OCI-LY7 (cell line): ENCODE measurements at regions not wholly inside any gene's neighbourhood (a gene's known extent, or its start where the extent isn't known, plus 50 kb on each side); places are given as distances from the start of the nearest gene placed in this dataset.

Experiments used
- BruUV-seq: library from RNA; stranded (reverse); fragments of 400-500 nt; replicated peaks from 2 replicates; lab custom pipeline; 2021; lab: Mats Ljungman, UMichigan
- CTCF ChIA-PET: fragments of 300-600 bp; sonication (Branson Sonifier 250); formaldehyde crosslinking; loops from one replicate; lab custom pipeline; 2022; ENCODE audit warnings: antibody characterized with exemption; ENCODE audit not compliant: unreplicated experiment; lab: Charles Lee
- POLR2A ChIA-PET: fragments of 300-600 bp; sonication (Branson Sonifier 250); formaldehyde crosslinking; loops from one replicate; lab custom pipeline; 2022; ENCODE audit warnings: antibody characterized with exemption; lab: Charles Lee
- DNase-seq: peaks from one replicate; pipeline ENCODE4 v3.0.0-alpha.2; 2015; ENCODE audit warnings: low spot score
- H2AFZ ChIP-seq: fragments of 200-600 bp; sonication (generic), shearing (Covaris generic); 2 replicates; pipeline ENCODE4 v1.6.1; 2014; ENCODE audit warnings: mild to moderate bottlenecking, antibody characterized with exemption, low read length, moderate library complexity
- H3K27ac ChIP-seq: fragments of 200-600 bp; sonication (generic); 2 replicates; pipeline ENCODE4 v1.5.1; 2014; ENCODE audit warnings: mixed run types, low read depth, mild to moderate bottlenecking, moderate library complexity, low read length, inconsistent platforms; ENCODE audit not compliant: poor library complexity, severe bottlenecking
- H3K36me3 ChIP-seq: fragments of 200-600 bp; sonication (generic); 2 replicates; pipeline ENCODE4 v1.6.1; 2014; ENCODE audit warnings: mild to moderate bottlenecking, antibody characterized with exemption, low read length, moderate library complexity, mixed read lengths; ENCODE audit not compliant: insufficient read depth
- H3K4me1 ChIP-seq: fragments of 200-600 bp; sonication (generic); 2 replicates; pipeline ENCODE4 v1.5.1; 2014; ENCODE audit warnings: mild to moderate bottlenecking, low read length; ENCODE audit not compliant: insufficient read depth, poor library complexity, severe bottlenecking
- H3K4me2 ChIP-seq: fragments of 200-600 bp; sonication (generic); 2 replicates; pipeline ENCODE4 v1.6.1; 2014; ENCODE audit warnings: mild to moderate bottlenecking, low read length
- H3K4me3 ChIP-seq: fragments of 200-600 bp; sonication (generic); 2 replicates; pipeline ENCODE4 v1.5.1; 2014; ENCODE audit warnings: mild to moderate bottlenecking, low read depth, low read length; ENCODE audit not compliant: poor library complexity, severe bottlenecking
- H3K79me2 ChIP-seq: fragments of 200-600 bp; sonication (generic); 2 replicates; pipeline ENCODE4 v1.6.1; 2016; ENCODE audit warnings: low read depth, mild to moderate bottlenecking, low read length, moderate library complexity, mixed read lengths; ENCODE audit not compliant: insufficient read depth
- H3K9me2 ChIP-seq: fragments of 200-600 bp; sonication (generic); 2 replicates; pipeline ENCODE4 v1.6.1; 2016; ENCODE audit warnings: mild to moderate bottlenecking, low read length, mixed read lengths; ENCODE audit not compliant: insufficient read depth
- H3K9me3 ChIP-seq: fragments of 200-600 bp; sonication (generic); 2 replicates; pipeline ENCODE4 v1.6.1; 2014; ENCODE audit warnings: mild to moderate bottlenecking, mixed run types, low read length, mixed read lengths
- H4K20me1 ChIP-seq: fragments of 200-600 bp; sonication (generic); 2 replicates; pipeline ENCODE4 v1.6.1; 2014; ENCODE audit warnings: mild to moderate bottlenecking, antibody characterized with exemption, low read length, moderate library complexity, mixed read lengths; ENCODE audit not compliant: insufficient read depth
- EZH2phosphoT487 ChIP-seq: fragments of 200-600 bp; sonication (generic); IDR thresholded peaks from 2 replicates; pipeline ENCODE4 v1.6.1; 2018; ENCODE audit warnings: low read depth, borderline replicate concordance, mild to moderate bottlenecking, mixed run types, antibody characterized with exemption, low read length, moderate library complexity, mixed read lengths
- intact Hi-C: fragments of 100-400 bp; cut with micrococcal nuclease; formaldehyde crosslinking; loops from one replicate; pipeline ENCODE4 v1.10.0; 2022; ENCODE audit not compliant: unreplicated experiment
- TF ChIP-seq, protein P1 (sequence below): fragments of 200-600 bp; sonication (generic); conservative IDR thresholded peaks from 2 replicates; pipeline ENCODE4 v1.5.1; 2014; ENCODE audit warnings: mild to moderate bottlenecking, antibody characterized with exemption, low read length, moderate library complexity, mixed read lengths

DNA sequence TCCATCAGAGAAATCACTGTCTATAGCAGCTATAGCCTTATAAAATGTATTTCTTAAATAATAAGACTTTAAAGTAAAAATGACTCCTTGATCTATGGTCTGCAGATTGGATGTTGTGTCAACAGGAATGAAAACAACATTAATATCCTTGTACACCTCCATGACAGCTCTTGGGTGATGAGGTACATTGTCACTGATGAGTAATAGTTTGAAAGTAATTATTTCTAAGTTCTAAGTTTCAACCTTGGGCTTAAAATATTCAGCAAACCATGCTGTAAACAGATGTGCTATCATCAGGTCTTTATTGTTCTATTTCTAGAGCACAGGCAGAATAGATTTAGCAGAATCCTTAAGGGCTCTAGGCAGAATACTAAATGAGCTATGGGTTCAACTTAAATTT lies 568.2 kb upstream of the BCHE start:
- H3K4me1 ChIP-seq, result no peaks in the 10 kb centered on the region
- no peaks in the 10 kb centered on the region for H4K20me1 ChIP-seq
- H3K4me3 ChIP-seq, result no peak overlapping the region
- ChIA-PET CTCF (no interaction called here), POLR2A (interaction anchor here (0.5 kb wide), 1 partner anchor 487 kb away, joined by 3 read pairs; no protein-coding TSS in a partner anchor)
- H3K79me2 ChIP-seq, result no peaks in the 10 kb centered on the region
- H3K27ac ChIP-seq, result no peak overlapping the region
- TF ChIP-seq, protein P1, sequence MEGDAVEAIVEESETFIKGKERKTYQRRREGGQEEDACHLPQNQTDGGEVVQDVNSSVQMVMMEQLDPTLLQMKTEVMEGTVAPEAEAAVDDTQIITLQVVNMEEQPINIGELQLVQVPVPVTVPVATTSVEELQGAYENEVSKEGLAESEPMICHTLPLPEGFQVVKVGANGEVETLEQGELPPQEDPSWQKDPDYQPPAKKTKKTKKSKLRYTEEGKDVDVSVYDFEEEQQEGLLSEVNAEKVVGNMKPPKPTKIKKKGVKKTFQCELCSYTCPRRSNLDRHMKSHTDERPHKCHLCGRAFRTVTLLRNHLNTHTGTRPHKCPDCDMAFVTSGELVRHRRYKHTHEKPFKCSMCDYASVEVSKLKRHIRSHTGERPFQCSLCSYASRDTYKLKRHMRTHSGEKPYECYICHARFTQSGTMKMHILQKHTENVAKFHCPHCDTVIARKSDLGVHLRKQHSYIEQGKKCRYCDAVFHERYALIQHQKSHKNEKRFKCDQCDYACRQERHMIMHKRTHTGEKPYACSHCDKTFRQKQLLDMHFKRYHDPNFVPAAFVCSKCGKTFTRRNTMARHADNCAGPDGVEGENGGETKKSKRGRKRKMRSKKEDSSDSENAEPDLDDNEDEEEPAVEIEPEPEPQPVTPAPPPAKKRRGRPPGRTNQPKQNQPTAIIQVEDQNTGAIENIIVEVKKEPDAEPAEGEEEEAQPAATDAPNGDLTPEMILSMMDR, result no peak
- no peak for TF ChIP-seq EZH2phosphoT487
- no peak overlapping the region for H2AFZ ChIP-seq
- no peaks in the 10 kb centered on the region for H3K9me3 ChIP-seq
- no peak for DNase-seq
- H3K9me2 ChIP-seq, result no peaks in the 10 kb centered on the region
- no TSS peak for BruUV-seq
- no peaks in the 10 kb centered on the region for H3K36me3 ChIP-seq
- no peak overlapping the region for H3K4me2 ChIP-seq
- intact Hi-C loops, result no loop called here

DNA sequence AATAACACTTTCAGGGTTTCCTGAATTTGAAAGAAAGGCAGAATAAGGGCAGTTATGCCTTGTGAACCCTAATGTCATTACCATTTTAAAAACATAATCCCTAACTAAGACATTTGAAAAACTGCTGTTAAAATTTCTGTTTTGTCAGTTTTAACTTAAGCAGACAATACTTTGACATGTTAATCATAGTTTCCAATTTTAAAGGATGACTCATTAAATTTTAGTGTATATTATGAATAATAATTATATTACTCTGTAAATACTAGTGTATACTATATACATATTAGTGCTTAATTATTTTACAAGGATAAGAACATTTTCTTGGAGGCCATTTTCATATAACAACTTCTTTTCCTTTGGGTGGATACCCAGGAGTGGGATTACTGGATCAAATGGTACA lies 553.1 kb upstream of the BCHE start:
- POLR2A ChIA-PET, result interaction anchor here (0.8 to 1.1 kb wide), 3 partner anchors 19 to 101 kb away, joined by 3 read pairs; no protein-coding TSS in a partner anchor

DNA sequence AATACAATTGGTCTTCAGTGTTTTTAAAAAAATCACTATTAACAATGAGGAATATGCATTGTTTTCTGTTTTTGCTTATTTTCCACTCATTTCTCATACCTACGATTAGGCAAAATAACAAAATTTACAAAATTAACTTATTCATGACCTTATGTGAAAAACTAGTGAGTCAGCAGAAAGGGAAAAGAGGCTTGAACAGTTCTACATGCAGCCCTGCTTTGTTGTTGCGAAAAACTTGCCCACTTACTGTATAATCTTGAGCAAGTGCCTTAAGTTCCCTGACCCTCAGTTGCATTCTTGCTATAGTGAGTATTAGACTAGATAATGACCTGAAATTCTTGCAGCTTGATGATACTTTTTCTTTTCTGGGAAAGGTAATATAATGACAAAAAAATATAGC lies 551.1 kb upstream of the BCHE start:
- ChIA-PET CTCF (no interaction called here), POLR2A (no interaction called here)
- H3K36me3 ChIP-seq, result no peaks in the 10 kb centered on the region
- no TSS peak for BruUV-seq
- no peaks in the 10 kb centered on the region for H3K79me2 ChIP-seq
- no peak overlapping the region for H3K4me2 ChIP-seq
- H2AFZ ChIP-seq, result no peak overlapping the region
- no peaks in the 10 kb centered on the region for H3K9me3 ChIP-seq
- no peaks in the 10 kb centered on the region for H4K20me1 ChIP-seq
- H3K27ac ChIP-seq, result no peak overlapping the region
- no peak for DNase-seq
- TF ChIP-seq, protein P1, result no peak
- TF ChIP-seq EZH2phosphoT487, result no peak
- H3K4me3 ChIP-seq, result no peak overlapping the region
- intact Hi-C loops, result no loop called here
- no peaks in the 10 kb centered on the region for H3K4me1 ChIP-seq
- H3K9me2 ChIP-seq, result no peaks in the 10 kb centered on the region

More for the DNA sequence above, 553.1 kb upstream of the BCHE start:
- Histone ChIP-seq H3K4me2 (no peak overlapping the region), H3K4me3 (no peak overlapping the region), H3K79me2 (no peaks in the 10 kb centered on the region), H2AFZ (no peak overlapping the region), H4K20me1 (no peaks in the 10 kb centered on the region), H3K9me2 (no peaks in the 10 kb centered on the region), H3K9me3 (no peaks in the 10 kb centered on the region), H3K36me3 (no peaks in the 10 kb centered on the region), H3K4me1 (no peaks in the 10 kb centered on the region), H3K27ac (no peak overlapping the region)
- intact Hi-C loops, result no loop called here
- BruUV-seq, result no TSS peak
- DNase-seq, result no peak
- TF ChIP-seq, protein P1, result no peak
- no peak for TF ChIP-seq EZH2phosphoT487
- CTCF ChIA-PET, result no interaction called here
